GM12878 (cell line): ENCODE measurements at regions not wholly inside any gene's neighbourhood (a gene's known extent, or its start where the extent isn't known, plus 50 kb on each side); places are given as distances from the start of the nearest gene placed in this dataset.
"Not testable (repeated sequence)": the region's sequence is repeated elsewhere in the genome, so short reads cannot be mapped to it uniquely, and the experiment has no call there.

ENCODE experiments used
- ATAC-seq: fragments of 200-7000 bp; cut with Tn5 transposase; 3 replicates; pipeline ENCODE4 v1.9.1; 2020; ENCODE audit warnings: mild to moderate bottlenecking, moderate library complexity
- BruUV-seq: library from RNA; stranded (reverse); fragments of 400-500 nt; replicated peaks from 2 replicates; lab custom pipeline; 2021; lab: Mats Ljungman, UMichigan
- CTCF ChIA-PET: fragments of 300-600 bp; sonication (Branson Sonifier 250); formaldehyde crosslinking; extraction: SDS; loops from one replicate; lab custom pipeline; 2021; ENCODE audit warnings: inconsistent platforms; lab: Yijun Ruan, JAX
- POLR2A ChIA-PET: fragments of 350-600 bp; formaldehyde crosslinking; extraction: SDS; loops from one replicate; lab custom pipeline; 2021; ENCODE audit warnings: inconsistent platforms; lab: Charles Lee
- RAD21 ChIA-PET: fragments of 300-600 bp; sonication (Branson Sonifier 250); formaldehyde crosslinking; loops from one replicate; lab custom pipeline; 2023; ENCODE audit warnings: antibody characterized with exemption; ENCODE audit not compliant: unreplicated experiment; lab: Charles Lee
- SMC1A ChIA-PET: fragments of 300-600 bp; sonication (Branson Sonifier 250); formaldehyde crosslinking; loops from one replicate; lab custom pipeline; 2023; ENCODE audit not compliant: unreplicated experiment, uncharacterized antibody; lab: Charles Lee
- DNase-seq: peaks from one replicate; pipeline ENCODE4 v3.0.0-alpha.2; 2011; ENCODE audit warnings: low read depth, low spot score
- FAIRE-seq: peaks from 3 replicates; lab custom pipeline; 2011; peaks lifted over from hg19 to GRCh38; lab: Jason Lieb, UNC
- H2AFZ ChIP-seq: 2 replicates; pipeline ENCODE4 v1.6.0; 2011; ENCODE audit warnings: low read depth, low read length, control low read depth; ENCODE audit not compliant: control insufficient read depth
- H3K27ac ChIP-seq: 2 replicates; pipeline ENCODE4 v1.5.1; 2011; ENCODE audit warnings: control low read depth; ENCODE audit not compliant: control insufficient read depth, insufficient read depth
- H3K27me3 ChIP-seq, 2 experiments: replicated peaks in 1 of 2; 2 replicates each; pipeline versions ENCODE4 v1.6.0 to v1.6.1; 2011; ENCODE audit warnings: low read length in 1 of 2; ENCODE audit not compliant: control insufficient read depth in 2 of 2, insufficient read depth in 2 of 2
- H3K36me3 ChIP-seq, 2 experiments: 2 replicates each; pipeline ENCODE4 v1.5.1; 2011; ENCODE audit warnings: low read length in 1 of 2; ENCODE audit not compliant: control insufficient read depth in 2 of 2, insufficient read depth in 2 of 2
- H3K4me1 ChIP-seq: 2 replicates; pipeline ENCODE4 v1.6.1; 2011; ENCODE audit warnings: mild to moderate bottlenecking, low read length, moderate library complexity, mixed read lengths; ENCODE audit not compliant: control insufficient read depth, insufficient read depth
- H3K4me2 ChIP-seq: 2 replicates; pipeline ENCODE4 v1.6.0; 2011; ENCODE audit warnings: control low read depth; ENCODE audit not compliant: control insufficient read depth, insufficient read depth
- H3K4me3 ChIP-seq: fragments of 200-600 bp; sonication (generic); 2 replicates; pipeline ENCODE4 v1.5.1; 2016
- H3K79me2 ChIP-seq: 2 replicates; pipeline ENCODE4 v1.6.0; 2011; ENCODE audit warnings: low read length; ENCODE audit not compliant: control insufficient read depth, insufficient read depth
- H3K9ac ChIP-seq: 2 replicates; pipeline ENCODE4 v1.8.0; 2011; ENCODE audit warnings: low read length, control low read depth, mixed read lengths; ENCODE audit not compliant: control insufficient read depth, insufficient read depth
- H3K9me3 ChIP-seq: replicated peaks from 3 replicates; pipeline ENCODE4 v1.5.1; 2011; ENCODE audit warnings: mild to moderate bottlenecking, low read length; ENCODE audit not compliant: control insufficient read depth, insufficient read depth
- H4K20me1 ChIP-seq: 2 replicates; pipeline ENCODE4 v1.6.0; 2011; ENCODE audit not compliant: control insufficient read depth, insufficient read depth
- USF1 ChIP-seq: IDR thresholded peaks from 2 replicates; pipeline ENCODE4 v1.6.1; 2011; ENCODE audit warnings: borderline replicate concordance, low read depth, mild to moderate bottlenecking, moderate library complexity, mixed read lengths, low read length; ENCODE audit not compliant: insufficient read depth; ENCODE audit errors: extremely low read length
- WGBS: methylation state at CpG from one replicate; pipeline ENCODE4 v1.1.6; 2016; ENCODE audit warnings: low lambda C conversion rate; ENCODE audit not compliant: insufficient replicate concordance, insufficient coverage; ENCODE audit errors: missing lambda C conversion rate; 5-methylcytosine and 5-hydroxymethylcytosine counted together
- in situ Hi-C: fragments of 300-500 bp; cut with MboI; formaldehyde crosslinking; loops from 9 replicates; pipeline ENCODE4 v1.14.3; 2018; ENCODE audit warnings: mixed read lengths
- intact Hi-C: fragments of 100-400 bp; cut with micrococcal nuclease; formaldehyde crosslinking; loops from one replicate; pipeline ENCODE4 v1.14.2; 2022; ENCODE audit not compliant: unreplicated experiment
- TF ChIP-seq, protein P1 (sequence below), 3 experiments: IDR thresholded peaks in 2 of 3; conservative IDR thresholded peaks in 1 of 3; 2 replicates each; pipeline ENCODE4 v1.5.1; 2011; ENCODE audit warnings: low read depth in 3 of 3, low read length in 3 of 3, mild to moderate bottlenecking in 3 of 3, control low read depth in 2 of 3, moderate library complexity in 2 of 3, inconsistent platforms in 1 of 3, mixed read lengths in 1 of 3; ENCODE audit not compliant: control insufficient read depth in 2 of 3, insufficient read depth in 1 of 3; ENCODE audit errors: extremely low read depth in 1 of 3

GRCh38 chr14:105681606-105682185 is 155.3 kb downstream of the TMEM121 start:
- DNase-seq, H2AFZ ChIP-seq, POLR2A ChIA-PET, H3K4me3 ChIP-seq, BruUV-seq, FAIRE-seq, in situ Hi-C loops, ATAC-seq, CTCF ChIA-PET, H3K27me3 ChIP-seq, H3K36me3 ChIP-seq, H3K4me2 ChIP-seq, H4K20me1 ChIP-seq, H3K9me3 ChIP-seq, RAD21 ChIA-PET, SMC1A ChIA-PET, intact Hi-C loops: not testable (repeated sequence)
- TF ChIP-seq, protein P1, sequence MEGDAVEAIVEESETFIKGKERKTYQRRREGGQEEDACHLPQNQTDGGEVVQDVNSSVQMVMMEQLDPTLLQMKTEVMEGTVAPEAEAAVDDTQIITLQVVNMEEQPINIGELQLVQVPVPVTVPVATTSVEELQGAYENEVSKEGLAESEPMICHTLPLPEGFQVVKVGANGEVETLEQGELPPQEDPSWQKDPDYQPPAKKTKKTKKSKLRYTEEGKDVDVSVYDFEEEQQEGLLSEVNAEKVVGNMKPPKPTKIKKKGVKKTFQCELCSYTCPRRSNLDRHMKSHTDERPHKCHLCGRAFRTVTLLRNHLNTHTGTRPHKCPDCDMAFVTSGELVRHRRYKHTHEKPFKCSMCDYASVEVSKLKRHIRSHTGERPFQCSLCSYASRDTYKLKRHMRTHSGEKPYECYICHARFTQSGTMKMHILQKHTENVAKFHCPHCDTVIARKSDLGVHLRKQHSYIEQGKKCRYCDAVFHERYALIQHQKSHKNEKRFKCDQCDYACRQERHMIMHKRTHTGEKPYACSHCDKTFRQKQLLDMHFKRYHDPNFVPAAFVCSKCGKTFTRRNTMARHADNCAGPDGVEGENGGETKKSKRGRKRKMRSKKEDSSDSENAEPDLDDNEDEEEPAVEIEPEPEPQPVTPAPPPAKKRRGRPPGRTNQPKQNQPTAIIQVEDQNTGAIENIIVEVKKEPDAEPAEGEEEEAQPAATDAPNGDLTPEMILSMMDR (IDR thresholded peaks at IDR 0.05 in 2 of 3, conservative IDR thresholded peaks at IDR 0.05 in 1 of 3; ENCODE audit: control insufficient read depth in 2 of 3, extremely low read depth in 1 of 3, insufficient read depth in 1 of 3, low read depth in 3 of 3, low read length in 3 of 3): peak in 2 of 3 experiments; percentile 9 to 14; a peak in 1 of 6 replicates
- peak; percentile 34 for TF ChIP-seq USF1
- 0% methylated on average over 10 of the region's 26 CpGs for WGBS
- peak overlapping the region; percentile 58 for H3K27ac ChIP-seq
- peak overlapping the region; percentile 48 for H3K9ac ChIP-seq
- peaks cover 13% of the 10 kb centered on the region for H3K79me2 ChIP-seq
- peaks cover 31% of the 10 kb centered on the region for H3K4me1 ChIP-seq

- BruUV-seq, H3K9ac ChIP-seq, H3K4me3 ChIP-seq, H2AFZ ChIP-seq, in situ Hi-C loops, DNase-seq, CTCF ChIA-PET, H3K9me3 ChIP-seq, FAIRE-seq, H3K4me2 ChIP-seq, H3K27ac ChIP-seq, ATAC-seq, H3K36me3 ChIP-seq, H4K20me1 ChIP-seq, intact Hi-C loops, H3K27me3 ChIP-seq, SMC1A ChIA-PET, POLR2A ChIA-PET, RAD21 ChIA-PET: not testable (repeated sequence)
- Histone ChIP-seq H3K4me1 (peaks cover 39% of the 10 kb centered on the region), H3K79me2 (peaks cover 13% of the 10 kb centered on the region)
- WGBS: 60% methylated on average over 1 of the region's 15 CpGs
These were observed 156.1 kb downstream of the TMEM121 start for GRCh38 chr14:105682442-105682841.
